Iris pigment epithelial cell (primary cell): ENCODE measurements at regions not wholly inside any gene's neighbourhood (a gene's known extent, or its start where the extent isn't known, plus 50 kb on each side); places are given as distances from the start of the nearest gene placed in this dataset.

Source experiments
- DNase-seq: peaks from one replicate; pipeline ENCODE4 v3.0.0-alpha.2; 2011; ENCODE audit warnings: low read depth

DNA sequence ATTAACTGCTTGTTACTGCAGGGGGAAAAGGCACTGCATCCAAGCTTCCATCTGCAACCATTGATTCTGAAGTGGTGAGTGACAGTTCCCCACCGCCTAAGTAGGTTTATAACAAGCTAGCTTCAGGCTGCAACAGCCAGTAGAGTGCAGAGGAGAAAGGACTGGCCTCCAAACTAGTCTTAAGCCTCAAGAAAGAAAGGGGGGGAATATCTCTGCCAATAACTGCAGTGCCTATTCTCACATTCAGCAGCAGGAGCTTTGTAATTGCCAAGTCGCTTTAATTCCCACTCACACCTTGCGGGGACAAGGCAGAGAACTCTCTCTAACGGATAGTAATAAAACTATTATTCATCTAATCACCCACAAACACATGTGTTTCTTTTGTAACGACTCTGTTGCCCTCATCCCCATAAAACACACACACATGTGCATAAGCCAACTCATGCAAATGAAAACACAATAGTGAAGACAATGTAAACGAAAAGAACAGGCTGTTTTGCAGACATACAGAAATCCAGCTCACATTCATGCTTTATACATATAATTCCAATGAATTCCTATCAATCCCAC lies 1963.3 kb upstream of the PIK3C3 start:
- no peak for DNase-seq

DNA sequence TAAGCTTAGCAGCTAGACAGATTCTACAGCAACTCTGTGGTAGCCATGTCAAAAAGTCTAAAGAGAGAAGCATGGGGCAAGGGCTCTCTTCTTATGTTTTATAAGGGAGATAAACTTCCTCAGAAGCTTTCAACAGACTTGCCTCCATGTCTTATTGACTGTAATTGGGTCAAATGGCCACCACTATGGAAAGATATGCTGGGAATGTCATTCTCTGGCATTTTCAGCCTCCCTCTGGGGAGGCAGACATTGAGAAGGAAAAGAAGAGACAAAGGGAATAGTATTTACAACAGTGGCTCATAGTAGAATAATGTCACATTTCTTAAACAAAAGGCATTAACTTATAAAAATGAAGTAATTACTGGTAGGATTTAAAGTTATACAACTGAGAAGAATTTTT lies 1964.5 kb upstream of the PIK3C3 start:
- no peak for DNase-seq

DNA sequence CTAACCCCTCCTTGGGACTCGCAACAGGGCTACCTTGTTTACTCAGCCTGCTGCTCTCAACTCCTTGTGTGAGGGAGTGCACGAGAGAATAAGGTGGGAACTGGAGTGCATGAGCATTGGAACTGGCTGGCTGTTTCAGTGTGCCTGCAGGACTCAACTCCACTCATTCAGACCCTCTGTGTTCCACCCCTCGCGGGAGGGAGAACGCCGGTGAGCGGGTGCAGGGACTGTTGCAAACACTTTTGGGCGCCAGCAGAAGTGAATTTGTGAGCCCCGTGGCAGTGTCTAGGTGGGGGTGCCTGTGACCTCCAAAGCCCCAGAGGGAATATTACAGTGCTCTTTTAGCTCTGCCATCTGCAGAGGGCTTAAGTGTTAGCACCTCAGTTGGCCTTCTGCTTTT lies 1978.3 kb upstream of the PIK3C3 start:
- no peak for DNase-seq

DNA sequence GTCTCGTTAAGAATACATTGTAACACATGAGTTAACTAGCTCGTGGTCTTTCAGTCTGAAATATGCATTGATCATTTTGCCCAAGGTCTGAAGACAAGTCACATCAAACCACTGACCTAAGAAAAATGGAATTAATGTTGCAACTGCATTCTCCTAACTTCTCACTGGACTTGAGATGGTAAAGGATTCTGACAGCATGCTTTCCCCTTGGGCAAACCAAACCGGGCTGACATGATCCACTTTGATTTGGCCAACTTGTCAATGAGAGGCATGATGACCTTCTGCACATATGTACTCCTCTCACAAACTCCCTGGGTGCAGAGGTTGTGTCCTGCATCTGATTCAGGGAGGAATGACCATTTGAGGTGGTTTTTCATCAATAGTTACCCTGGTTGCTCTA lies 1982.5 kb upstream of the PIK3C3 start:
- DNase-seq, result no peak

DNA sequence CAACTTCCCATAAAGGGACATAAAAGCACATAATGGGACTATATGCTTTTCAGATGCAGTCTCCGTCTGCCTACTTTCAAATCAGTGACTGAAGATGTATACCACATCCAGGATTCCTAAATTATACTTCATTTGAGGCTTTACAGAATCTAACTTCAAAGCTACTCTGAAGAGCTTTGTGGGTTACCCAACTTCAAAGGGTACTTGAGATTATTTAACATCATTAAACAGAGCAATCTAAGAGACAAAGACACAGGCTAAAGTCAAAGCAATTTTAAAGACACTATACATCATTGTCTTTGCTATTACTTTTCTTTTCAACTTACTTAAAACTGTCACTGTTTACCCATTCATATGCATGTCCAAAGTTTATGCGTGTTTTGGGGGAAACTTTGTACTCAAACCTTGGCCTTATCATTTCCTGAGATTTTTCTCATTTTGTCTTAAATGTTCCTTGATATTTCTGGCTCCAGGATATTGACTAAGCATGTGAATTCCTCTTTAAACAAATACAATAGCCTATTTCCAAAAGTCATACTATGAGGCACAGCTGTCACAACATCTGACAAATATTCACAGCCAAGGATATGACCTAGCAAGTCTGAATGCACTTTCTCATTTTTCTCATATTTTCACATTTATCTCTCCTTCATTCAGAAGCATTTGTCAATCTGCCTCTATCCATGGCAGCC lies 1985.1 kb upstream of the PIK3C3 start:
- peak; percentile 5 for DNase-seq

DNA sequence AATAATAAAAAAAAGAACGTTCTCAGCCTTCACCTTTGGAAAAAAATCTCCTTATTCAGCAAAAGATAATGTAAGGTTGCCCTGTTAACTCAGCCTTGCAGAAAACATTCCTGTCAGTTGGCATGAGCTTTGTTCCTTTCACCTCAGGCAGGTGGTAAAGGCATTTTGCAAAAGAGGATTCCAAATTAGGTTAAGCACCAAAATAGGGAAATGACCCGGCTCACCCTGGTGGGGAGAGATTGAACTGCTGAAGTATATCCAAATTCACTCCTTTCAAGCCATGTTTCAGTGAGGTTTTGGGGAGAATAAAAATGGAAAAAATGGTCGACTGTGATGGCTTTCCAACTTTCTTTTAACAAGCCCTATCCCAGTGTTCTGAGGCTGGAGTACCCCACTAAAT lies 1988.8 kb upstream of the PIK3C3 start:
- DNase-seq, result peak; percentile 3

DNA sequence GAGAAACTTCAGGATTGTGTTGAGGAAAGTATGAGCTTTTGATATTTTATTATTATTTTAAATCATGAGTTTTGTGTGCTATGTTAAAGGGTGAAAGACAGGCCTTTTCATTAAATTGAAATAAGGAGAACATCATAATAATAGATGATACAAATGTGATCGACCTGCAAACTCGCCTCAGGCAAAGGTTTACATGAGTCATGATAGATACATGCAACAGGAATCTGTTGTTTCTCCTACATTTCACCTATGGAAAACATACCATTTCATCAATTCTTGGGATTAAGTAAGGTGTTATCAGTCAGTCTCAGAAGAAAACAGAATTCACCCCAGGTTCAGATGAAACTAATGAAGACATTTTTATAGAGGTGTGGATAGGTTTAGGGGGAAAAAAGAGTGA lies 1992.5 kb upstream of the PIK3C3 start:
- peak; percentile 3 for DNase-seq

DNA sequence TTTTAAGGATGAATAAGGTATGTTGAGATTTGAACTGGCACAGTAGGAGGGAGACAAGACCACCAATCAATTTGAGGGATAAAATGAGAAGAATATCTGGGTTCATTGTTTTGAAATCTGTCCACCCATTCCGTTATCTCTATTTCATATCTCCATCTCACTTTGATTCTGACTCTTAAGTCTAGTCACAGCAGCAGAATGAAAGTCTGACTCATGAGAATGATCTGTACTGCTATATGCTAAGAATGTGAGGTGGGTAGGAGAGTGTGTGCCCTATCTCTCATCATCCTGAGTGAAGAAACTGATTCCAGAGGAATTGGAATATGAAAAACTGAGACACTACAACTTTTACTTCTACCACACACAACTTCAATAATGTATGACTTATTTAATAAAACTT lies 1994.5 kb upstream of the PIK3C3 start:
- DNase-seq, result peak; percentile 84

DNA sequence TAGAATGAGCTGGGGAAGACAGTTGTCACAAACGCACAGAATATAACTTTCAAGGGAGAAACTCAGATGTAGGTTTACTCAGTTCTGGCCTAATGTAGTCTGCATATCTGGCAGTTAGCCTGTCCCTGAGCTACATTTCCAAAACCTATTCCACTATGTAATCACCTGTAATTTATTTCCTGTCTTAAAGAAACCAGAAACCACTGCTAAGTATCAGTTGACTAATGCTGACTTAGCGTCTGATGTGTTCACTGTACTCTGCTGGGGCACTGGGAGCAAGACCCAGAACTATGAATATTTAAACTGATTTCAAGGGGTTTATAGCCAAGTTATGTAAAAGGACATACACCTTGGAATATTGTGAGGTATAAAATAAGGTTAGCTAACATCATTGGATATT lies 1995.2 kb upstream of the PIK3C3 start:
- DNase-seq, result peak; percentile 50

DNA sequence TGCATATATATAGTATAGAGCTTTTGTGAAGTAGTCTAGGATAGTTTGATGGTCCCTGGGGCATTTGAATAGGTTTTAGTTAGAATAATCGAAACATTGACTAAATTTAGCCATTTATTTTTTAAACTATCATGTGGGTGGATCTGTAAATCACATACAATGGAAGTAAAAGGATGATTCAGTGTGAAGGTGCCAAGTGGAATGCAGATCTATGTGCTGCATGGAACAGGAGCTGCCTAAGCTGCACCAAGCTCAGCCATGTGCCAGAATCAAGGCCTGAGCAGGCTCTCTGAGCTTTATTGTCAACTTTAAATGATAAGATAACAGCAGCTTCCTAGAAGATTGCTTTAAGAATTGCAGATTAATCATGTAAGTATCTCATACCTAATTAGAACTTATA lies 1996.2 kb upstream of the PIK3C3 start:
- peak; percentile 20 for DNase-seq

DNA sequence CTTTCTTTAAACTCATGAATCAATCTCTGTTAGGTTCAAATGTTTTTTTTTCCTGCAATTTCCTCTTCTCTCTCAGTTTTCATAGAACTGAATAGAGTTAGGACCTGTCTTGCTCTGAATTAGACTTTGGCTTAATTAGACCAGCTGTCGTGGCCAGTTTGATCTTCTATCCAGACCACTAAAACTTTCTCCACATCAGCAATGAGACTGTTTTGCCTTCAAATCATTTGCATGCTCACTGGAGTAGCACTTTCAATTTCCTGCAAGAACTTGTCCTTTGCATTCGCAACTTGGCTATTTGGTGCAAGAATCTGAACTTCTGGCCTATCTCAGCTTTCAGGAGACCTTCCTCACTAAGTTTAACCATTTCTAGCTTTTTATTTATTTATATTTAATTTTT lies 2002.2 kb upstream of the PIK3C3 start:
- no peak for DNase-seq

DNA sequence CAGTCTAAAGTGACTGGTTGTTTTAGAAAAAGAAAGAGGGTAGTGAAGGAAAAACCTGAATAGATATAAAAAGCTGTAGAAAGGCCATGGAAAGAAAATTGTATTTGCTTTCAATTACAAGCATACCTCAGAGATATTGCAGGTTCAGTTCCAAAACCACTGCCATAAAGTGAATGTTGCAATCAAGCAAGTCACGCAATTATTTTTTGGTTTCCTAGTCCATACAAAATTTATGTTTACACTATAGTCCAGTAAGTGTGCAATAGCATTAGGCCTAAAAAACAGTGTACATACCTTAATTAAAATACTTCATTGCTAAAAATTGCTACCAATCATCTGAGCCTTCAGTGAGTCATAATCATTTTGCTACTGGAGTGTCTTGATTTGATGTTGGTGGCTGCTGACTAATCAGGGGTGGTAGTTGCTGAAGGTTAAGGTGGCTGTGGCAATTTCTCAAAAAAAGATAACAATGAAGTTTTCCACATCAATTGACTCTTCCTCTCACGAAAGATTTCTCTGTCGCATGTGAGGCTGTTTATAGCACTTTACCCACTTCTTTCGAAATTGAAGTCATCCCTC lies 2003.8 kb upstream of the PIK3C3 start:
- peak; percentile 45 for DNase-seq

DNA sequence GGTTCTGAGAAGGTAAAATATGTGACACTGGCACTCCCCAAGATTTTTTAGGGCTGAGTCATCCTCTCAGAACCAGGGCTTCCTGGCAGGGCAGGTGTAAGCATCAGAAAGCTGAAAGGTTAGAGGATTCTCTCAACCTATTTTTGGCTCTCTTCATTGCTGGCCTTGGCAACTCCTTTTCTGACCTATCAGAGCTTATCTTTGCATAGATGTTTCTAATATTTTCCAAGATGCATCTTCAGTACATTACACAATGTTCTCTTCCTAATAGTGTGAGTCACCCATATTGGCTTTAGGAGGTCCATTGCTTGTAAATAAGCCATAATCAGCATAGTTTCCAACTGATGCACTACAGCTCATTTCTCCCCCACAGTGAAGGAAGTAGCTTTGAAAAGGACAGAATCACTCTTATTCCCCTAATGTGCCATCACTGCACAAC lies 2008.4 kb upstream of the PIK3C3 start:
- peak; percentile 99 for DNase-seq

DNA sequence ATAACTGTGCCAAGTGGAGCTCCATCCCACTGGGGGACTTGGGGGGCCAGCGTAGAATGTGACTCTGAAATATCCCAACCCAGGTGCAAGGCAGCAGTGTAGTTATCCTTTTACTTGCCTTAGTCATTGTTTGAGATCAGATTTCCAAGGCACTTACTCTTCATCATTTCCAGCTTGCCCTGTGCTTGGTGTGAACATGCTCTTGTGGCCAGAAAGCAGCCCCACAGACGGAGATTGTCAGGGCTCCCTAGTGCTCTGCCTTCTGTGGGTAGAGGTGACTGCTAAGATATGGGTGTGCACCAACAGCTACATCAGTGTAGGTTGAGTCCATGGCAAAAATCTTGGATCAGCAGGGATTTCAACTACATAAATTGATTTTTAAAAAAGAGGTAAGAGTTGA lies 2010.0 kb upstream of the PIK3C3 start:
- peak; percentile 51 for DNase-seq

DNA sequence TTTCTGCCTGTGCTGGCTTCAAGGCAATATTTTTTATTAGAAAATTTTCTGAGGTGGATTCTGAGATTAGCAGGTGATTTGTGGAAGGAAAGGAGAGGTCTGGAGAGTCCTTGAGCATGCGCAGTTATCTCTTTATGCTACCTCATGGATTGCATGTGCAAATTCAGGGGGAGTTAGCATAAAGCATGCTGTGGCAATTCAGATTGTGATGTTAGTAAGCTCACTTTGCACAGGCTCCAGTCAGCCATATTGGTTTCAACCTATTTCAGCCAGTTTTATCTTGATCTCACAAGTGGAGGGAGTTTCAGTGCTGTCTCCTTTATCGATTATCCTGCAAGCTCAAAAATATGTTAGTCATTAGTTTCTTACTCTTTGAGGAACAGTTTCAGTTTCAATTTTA lies 2012.3 kb upstream of the PIK3C3 start:
- DNase-seq, result peak; percentile 15

DNA sequence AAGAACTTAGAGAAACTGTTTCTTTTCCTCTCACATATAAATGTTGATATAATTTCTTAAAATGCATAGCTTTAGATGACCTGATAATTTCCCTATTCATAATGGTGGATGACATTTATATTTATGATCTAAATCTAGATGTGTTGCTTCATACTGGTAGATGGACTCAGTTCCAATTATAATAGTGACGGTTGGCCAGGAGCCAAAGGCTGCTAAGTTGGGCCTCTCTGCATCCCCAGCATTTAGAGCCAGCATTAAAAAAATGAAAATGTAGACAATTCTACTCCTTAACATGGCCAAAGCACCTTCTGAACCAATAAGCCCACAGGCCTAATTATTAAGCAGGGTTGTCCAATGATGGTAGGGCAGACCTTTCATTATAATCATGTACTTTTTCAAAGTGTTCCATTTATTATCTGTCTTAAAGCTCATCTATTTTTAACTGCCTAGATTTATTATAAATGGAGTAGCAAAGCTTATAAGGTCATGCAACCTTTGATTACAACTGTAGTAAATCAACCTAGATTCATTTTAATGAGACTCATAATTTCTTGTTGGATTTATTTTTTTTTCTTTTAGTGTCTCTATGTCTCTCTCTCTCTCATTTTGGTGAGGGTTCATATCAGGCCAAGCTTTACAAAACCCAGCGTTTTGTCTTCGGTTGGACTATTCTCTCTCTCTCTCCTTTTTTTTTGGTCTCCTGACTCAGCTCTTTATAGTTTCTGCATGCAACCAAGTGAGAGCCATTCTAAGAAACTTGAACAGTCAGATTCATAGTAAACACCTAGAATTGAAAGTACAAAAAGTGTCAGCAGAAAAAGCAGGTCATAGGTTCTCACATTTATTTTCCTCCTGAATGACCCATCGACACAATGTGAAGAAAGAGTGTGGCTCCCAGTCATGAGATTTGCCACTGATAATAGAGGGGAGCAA lies 2016.1 kb upstream of the PIK3C3 start:
- DNase-seq, result no peak

DNA sequence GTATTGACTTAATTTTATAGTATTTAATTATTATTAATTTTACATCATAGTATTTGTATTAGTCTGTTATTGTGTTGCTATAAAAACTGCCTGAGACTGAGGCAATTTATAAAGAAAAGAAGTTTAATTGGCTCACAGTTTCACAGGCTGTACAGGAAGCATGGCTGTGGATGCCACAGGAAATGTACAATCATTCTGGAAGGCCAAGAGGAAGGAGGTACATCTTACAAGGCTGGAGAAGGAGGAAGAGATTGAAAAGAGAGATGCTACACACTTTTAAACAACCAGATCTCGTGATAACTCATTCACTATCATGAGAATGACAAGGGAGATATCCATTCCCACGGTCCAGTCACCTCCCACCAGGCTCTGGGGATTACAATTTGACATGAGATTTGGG lies 2019.4 kb upstream of the PIK3C3 start:
- DNase-seq, result no peak

DNA sequence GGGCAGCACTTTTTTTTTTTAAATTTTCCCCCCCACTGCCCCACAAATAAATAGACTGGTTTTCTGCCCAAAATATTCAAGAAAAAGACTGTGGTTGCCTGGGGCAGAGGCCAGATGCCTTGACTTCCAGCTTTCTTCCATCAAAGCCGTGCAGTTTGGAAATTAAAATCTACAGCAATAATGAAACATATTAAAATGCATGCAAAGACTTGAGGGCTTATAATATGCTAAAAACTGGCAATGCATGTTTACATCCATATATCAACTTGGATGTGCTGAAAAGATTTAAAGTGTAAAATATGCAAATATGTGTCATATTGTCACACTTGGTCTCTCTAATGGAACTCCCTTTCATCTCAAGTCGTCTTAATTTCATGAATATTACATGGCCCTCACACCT lies 2036.2 kb upstream of the PIK3C3 start:
- DNase-seq, result no peak

DNA sequence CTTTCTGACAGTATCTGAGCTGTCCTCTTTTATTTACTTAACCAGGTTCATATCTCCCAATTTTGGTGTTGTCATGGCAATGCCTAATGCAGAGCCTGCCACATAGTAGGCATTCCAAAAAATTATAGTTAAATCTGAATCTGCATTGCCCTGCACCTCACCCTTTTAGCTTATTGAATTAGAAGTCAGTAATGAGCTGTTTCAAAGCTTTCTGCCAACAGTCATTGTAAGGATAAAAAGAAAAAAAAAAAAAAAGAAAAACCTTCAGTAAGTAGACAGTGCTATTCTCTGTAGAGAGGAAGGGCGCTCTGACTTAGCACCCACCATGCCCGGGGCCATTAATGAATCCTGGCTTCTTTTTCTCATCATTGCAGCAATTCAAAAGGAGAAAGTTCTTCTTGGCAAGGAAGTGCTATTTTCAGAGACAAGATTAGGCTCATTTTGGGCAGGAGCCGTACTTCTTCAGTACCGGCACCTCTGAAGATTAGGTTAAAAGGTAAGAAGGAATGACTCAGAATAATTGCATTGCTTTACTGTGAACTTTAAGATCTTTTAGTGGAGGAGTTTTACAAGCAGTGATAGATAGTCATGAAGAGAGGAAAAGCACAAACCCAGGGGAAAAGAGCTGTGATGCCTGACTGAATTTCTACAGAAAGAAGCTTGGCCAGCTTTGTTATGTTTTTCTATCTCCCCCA lies 2041.2 kb upstream of the PIK3C3 start:
- DNase-seq, result no peak

DNA sequence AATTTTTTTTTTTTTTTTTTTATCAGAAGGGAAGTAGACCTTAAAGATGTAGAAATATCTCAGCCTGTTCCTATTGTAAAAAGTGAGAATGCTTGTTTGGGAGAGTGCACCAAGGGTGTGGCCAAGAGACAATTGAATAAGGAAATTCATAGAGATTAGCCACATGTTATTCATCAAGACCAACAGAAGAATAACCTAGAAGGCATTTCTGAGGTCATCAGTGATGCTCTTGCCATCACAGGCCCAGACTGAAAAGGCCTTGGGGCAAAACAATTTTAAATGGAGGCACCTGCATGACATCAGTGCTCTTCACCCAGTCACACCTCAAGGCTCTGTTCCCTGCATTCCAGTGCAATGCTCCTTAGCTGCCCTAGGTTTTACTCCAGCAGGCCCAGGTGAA lies 2043.3 kb upstream of the PIK3C3 start:
- DNase-seq, result no peak

DNA sequence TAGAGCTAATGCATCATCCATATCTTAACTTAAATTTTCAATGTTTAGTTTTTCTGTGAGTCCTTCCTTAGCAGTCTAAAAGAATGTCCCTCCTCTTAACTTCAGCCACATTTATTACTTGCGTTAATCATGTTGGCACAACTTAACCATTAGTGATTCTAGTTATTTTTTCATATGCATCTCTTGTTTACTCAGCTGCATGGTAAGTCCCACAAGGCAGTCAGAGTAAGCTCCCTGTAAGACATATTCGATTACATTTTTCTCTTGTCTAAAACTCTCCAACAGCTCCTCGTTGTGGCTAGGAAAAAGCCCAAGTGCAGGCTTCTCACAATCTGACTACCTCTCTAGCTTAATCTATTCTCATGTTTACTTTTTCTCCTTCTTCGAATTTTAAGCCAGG lies 2045.3 kb upstream of the PIK3C3 start:
- DNase-seq, result peak; percentile 28

DNA sequence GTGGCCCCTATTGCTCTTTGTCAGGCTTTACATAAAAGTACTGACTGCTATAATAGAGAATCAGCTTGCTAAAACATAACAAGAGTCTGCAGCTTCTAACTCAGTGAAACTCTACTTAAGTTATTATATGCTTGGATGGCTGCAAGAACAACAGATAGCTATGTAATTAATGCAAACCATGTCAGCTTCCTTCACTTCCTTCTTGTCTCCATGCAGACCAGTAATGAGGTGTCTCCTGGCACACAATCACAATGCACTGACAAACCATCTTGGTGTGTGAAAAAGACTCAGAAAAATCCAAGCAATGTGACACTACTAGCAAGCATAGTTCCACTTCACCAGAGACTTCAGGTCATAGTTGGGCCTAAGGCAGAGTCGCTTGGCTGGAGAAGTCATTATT lies 2068.9 kb upstream of the PIK3C3 start:
- no peak for DNase-seq
